ENCODE measurements at regions not wholly inside any gene's neighbourhood (a gene's known extent, or its start where the extent isn't known, plus 50 kb on each side); places are given as distances from the start of the nearest gene placed in this dataset.
A peak's percentile ranks its signal among the peaks of the same experiment; 100 is the strongest.
"Not testable (repeated sequence)": the region's sequence is repeated elsewhere in the genome, so short reads cannot be mapped to it uniquely, and the experiment has no call there.

GRCh38 chr4:187088070-187088799, 364.6 kb upstream of the FAT1 start:
- H3K4me3 ChIP-seq = no peak overlapping the region
- H4K20me1 ChIP-seq (ENCODE audit: insufficient read depth, poor library complexity, severe bottlenecking) = no peaks in the 10 kb centered on the region
- no peak overlapping the region for H2AFZ ChIP-seq
- no peaks in the 10 kb centered on the region for H3K79me2 ChIP-seq
- TF ChIP-seq EZH2 (IDR thresholded peaks at IDR 0.05; ENCODE audit: borderline replicate concordance) (no peak), CTCF (IDR thresholded peaks at IDR 0.05; ENCODE audit: poor library complexity) (no peak), EZH2phosphoT487 (IDR thresholded peaks at IDR 0.05; ENCODE audit: low read depth, severe bottlenecking, unreplicated experiment) (no peak)
- no peaks in the 10 kb centered on the region for H3K27me3 ChIP-seq
- no peak for DNase-seq (ENCODE audit: low spot score)
- no peak overlapping the region for H3K4me2 ChIP-seq
- no peaks in the 10 kb centered on the region for H3K9me3 ChIP-seq (ENCODE audit: low read depth)
- H3K9me2 ChIP-seq (replicated peaks; ENCODE audit: insufficient read depth) = no peaks in the 10 kb centered on the region
- H3K27ac ChIP-seq = no peak overlapping the region
- WGBS (ENCODE audit: low lambda C conversion rate, missing lambda C conversion rate) = 57% methylated on average over 13 of the region's 13 CpGs
- H3K36me3 ChIP-seq (replicated peaks; ENCODE audit: insufficient read depth, low read depth) = no peaks in the 10 kb centered on the region
- no peaks in the 10 kb centered on the region for H3K4me1 ChIP-seq (ENCODE audit: insufficient read depth)

- Histone ChIP-seq H3K4me3 (no peak overlapping the region), H3K36me3 (replicated peaks; ENCODE audit: insufficient read depth, low read depth) (no peaks in the 10 kb centered on the region), H3K27me3 (no peaks in the 10 kb centered on the region), H2AFZ (no peak overlapping the region), H4K20me1 (ENCODE audit: insufficient read depth, poor library complexity, severe bottlenecking) (no peaks in the 10 kb centered on the region), H3K79me2 (no peaks in the 10 kb centered on the region), H3K4me2 (no peak overlapping the region), H3K9me3 (ENCODE audit: low read depth) (no peaks in the 10 kb centered on the region), H3K9me2 (replicated peaks; ENCODE audit: insufficient read depth) (no peaks in the 10 kb centered on the region), H3K4me1 (ENCODE audit: insufficient read depth) (no peaks in the 10 kb centered on the region), H3K27ac (no peak overlapping the region)
- no peak for DNase-seq (ENCODE audit: low spot score)
- TF ChIP-seq EZH2 (IDR thresholded peaks at IDR 0.05; ENCODE audit: borderline replicate concordance) (no peak), EZH2phosphoT487 (IDR thresholded peaks at IDR 0.05; ENCODE audit: low read depth, severe bottlenecking, unreplicated experiment) (no peak), CTCF (IDR thresholded peaks at IDR 0.05; ENCODE audit: poor library complexity) (no peak)
- WGBS (ENCODE audit: low lambda C conversion rate, missing lambda C conversion rate) = 90% methylated on average over 11 of the region's 11 CpGs
Measured at GRCh38 chr4:187090401-187090800, 366.7 kb upstream of the FAT1 start.

DNA sequence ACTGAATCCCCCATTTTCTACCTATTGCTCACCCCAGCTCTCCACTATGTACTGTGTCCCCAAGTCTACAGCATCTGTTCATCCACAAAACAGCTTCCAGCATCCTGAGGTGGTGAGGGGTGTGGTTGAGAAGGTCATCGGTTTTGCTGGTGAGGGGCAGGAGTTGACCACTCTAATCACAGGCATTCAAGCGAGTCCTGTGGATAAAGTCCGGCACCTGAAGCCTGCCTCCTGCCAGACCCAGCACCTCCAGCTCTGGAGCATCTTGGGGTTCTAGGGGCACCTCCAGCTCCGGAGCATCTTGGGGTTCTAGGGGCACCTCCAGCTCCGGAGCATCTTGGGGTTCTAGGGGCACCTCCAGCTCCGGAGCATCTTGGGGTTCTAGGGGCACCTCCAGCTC, 367.2 kb upstream of the FAT1 start:
- H3K27ac ChIP-seq, H2AFZ ChIP-seq: not testable (repeated sequence)
- WGBS (ENCODE audit: low lambda C conversion rate, missing lambda C conversion rate) = 96% methylated on average over 6 of the region's 6 CpGs

GRCh38 chr4:187094144-187094543, 370.5 kb upstream of the FAT1 start:
- Histone ChIP-seq H3K27ac (peak overlapping the region; percentile 4), H3K27me3 (no peaks in the 10 kb centered on the region), H3K4me3 (no peak overlapping the region), H3K9me3 (ENCODE audit: low read depth) (no peaks in the 10 kb centered on the region), H3K79me2 (no peaks in the 10 kb centered on the region), H4K20me1 (ENCODE audit: insufficient read depth, poor library complexity, severe bottlenecking) (no peaks in the 10 kb centered on the region), H3K4me2 (no peak overlapping the region), H2AFZ (no peak overlapping the region), H3K36me3 (replicated peaks; ENCODE audit: insufficient read depth, low read depth) (no peaks in the 10 kb centered on the region), H3K4me1 (ENCODE audit: insufficient read depth) (no peaks in the 10 kb centered on the region), H3K9me2 (replicated peaks; ENCODE audit: insufficient read depth) (no peaks in the 10 kb centered on the region)
- DNase-seq (ENCODE audit: low spot score) = no peak
- TF ChIP-seq CTCF (IDR thresholded peaks at IDR 0.05; ENCODE audit: poor library complexity) = no peak
- TF ChIP-seq EZH2phosphoT487 (IDR thresholded peaks at IDR 0.05; ENCODE audit: low read depth, severe bottlenecking, unreplicated experiment) = no peak
- no peak for TF ChIP-seq EZH2 (IDR thresholded peaks at IDR 0.05; ENCODE audit: borderline replicate concordance)
- WGBS (ENCODE audit: low lambda C conversion rate, missing lambda C conversion rate) = 55% methylated on average over 3 of the region's 3 CpGs

More for the DNA sequence above, 367.2 kb upstream of the FAT1 start:
- not testable (repeated sequence) for H3K9me3 ChIP-seq (ENCODE audit: low read depth); H3K36me3 ChIP-seq (replicated peaks; ENCODE audit: insufficient read depth, low read depth); H3K27me3 ChIP-seq; H3K9me2 ChIP-seq (replicated peaks; ENCODE audit: insufficient read depth); DNase-seq (ENCODE audit: low spot score); H4K20me1 ChIP-seq (ENCODE audit: insufficient read depth, poor library complexity, severe bottlenecking); H3K4me1 ChIP-seq (ENCODE audit: insufficient read depth); H3K4me3 ChIP-seq; H3K4me2 ChIP-seq; H3K79me2 ChIP-seq

All from hepatocyte (in vitro differentiated cells).